ENCODE measurements at regions not wholly inside any gene's neighbourhood (a gene's known extent, or its start where the extent isn't known, plus 50 kb on each side); places are given as distances from the start of the nearest gene placed in this dataset.

GRCh38 chr22:42217752-42218280 is 52.6 kb downstream of the TCF20 start:
- TF ChIP-seq POLR2A (IDR thresholded peaks at IDR 0.05) (no peak), CTCF (IDR thresholded peaks at IDR 0.05) (no peak)
- intact Hi-C loops (cut with DNase I) = no loop called here
- Histone ChIP-seq H3K27me3 (no peaks in the 10 kb centered on the region), H3K36me3 (peaks cover 0 to 18% (median 6%) of the 10 kb centered on the region in 4 donors), H3K4me3 (no peak overlapping the region), H3K9me3 (no peaks in the 10 kb centered on the region), H3K27ac (no peak overlapping the region), H3K4me1 (no peaks in the 10 kb centered on the region)
- no peak for ATAC-seq
- 88% methylated on average over 3 of the region's 4 CpGs for WGBS (ENCODE audit: insufficient coverage, low coverage, low lambda C conversion rate, missing lambda C conversion rate)
- DNase-seq = no peak

- no peak for TF ChIP-seq POLR2A (IDR thresholded peaks at IDR 0.05)
- no peak for TF ChIP-seq CTCF (IDR thresholded peaks at IDR 0.05)
- no peaks in the 10 kb centered on the region for H3K27me3 ChIP-seq
- no peak overlapping the region for H3K27ac ChIP-seq
- intact Hi-C loops (cut with DNase I) = no loop called here
- no peaks in the 10 kb centered on the region for H3K9me3 ChIP-seq
- 88% methylated on average over 3 of the region's 3 CpGs for WGBS (ENCODE audit: insufficient coverage, low coverage, low lambda C conversion rate, missing lambda C conversion rate)
- no peak overlapping the region for H3K4me3 ChIP-seq
- H3K36me3 ChIP-seq = peaks cover 0 to 21% (median 9%) of the 10 kb centered on the region in 4 donors
- ATAC-seq (no peak), DNase-seq (no peak)
- no peaks in the 10 kb centered on the region for H3K4me1 ChIP-seq
Observed at GRCh38 chr22:42217019-42217751, 53.3 kb downstream of the TCF20 start.

DNA sequence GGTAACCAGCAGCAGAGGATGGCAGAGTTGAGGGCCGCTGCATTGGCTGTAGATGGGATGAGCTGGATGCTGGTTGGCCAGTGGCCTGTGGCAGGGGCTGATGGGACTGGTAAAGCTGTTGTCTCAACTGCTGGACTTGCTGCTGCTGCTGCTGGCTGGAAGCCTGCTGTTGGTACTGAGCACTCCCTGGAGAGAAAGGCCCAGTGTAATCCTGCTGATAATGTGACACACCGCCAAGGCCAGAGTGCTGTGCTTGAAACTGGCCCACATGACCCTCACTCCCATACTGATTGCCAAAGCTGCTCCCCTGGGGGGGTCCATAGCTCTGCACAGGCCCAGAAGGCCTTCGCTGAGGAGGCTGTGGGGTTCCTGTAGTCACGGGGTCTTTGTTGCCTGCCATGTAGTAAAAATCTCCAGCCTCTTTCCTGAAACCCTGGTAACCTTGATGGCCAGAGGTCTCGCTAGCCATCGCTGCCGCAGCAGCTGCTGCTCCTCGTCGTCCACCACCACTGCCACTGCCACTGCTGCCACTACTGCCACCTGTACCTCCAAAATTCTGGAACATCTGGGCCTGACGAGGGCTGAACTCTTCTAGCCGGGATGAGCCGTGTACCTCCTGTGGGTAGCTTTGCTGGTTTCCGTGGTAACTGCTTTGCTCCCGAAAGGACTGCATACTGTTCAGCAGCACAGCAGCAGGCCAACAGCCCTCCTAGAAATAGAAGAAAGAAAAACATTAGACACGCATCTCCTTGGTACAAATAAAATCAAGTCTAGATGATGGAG is 55.6 kb downstream of the TCF20 start:
- no peak for DNase-seq
- intact Hi-C loops (cut with DNase I) = no loop called here
- ATAC-seq = no peak
- Histone ChIP-seq H3K4me1 (no peaks in the 10 kb centered on the region), H3K9me3 (no peaks in the 10 kb centered on the region), H3K27me3 (no peaks in the 10 kb centered on the region), H3K36me3 (peaks cover 0 to 33% (median 15%) of the 10 kb centered on the region in 4 donors), H3K27ac (no peak overlapping the region), H3K4me3 (no peak overlapping the region)
- TF ChIP-seq POLR2A (IDR thresholded peaks at IDR 0.05) (no peak), CTCF (IDR thresholded peaks at IDR 0.05) (no peak)
- WGBS (ENCODE audit: insufficient coverage, low coverage, low lambda C conversion rate, missing lambda C conversion rate) = 83% methylated on average over 10 of the region's 15 CpGs

DNA sequence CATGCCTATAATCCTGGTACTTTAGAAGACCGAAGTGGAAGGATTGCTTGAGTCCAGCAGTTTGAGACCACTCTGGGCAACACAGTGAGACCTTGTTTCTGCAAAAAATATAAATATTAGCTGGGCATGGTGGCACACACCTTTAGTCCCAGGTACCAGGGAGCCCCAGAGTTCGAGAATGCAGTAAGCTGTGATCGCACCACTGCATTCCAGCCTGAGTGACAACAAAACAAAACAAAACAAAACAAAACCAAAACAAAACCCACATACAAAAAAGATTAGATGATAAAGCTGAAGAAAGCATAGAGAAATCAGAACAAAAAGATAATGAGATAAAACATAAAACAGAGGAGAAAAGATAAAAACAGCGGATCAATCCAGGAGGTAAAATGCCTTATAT is 62.1 kb downstream of the TCF20 start:
- ATAC-seq (no peak), DNase-seq (no peak)
- WGBS (ENCODE audit: insufficient coverage, low coverage, low lambda C conversion rate, missing lambda C conversion rate) = 84% methylated on average over 4 of the region's 4 CpGs
- TF ChIP-seq CTCF (IDR thresholded peaks at IDR 0.05) = no peak
- no peak for TF ChIP-seq POLR2A (IDR thresholded peaks at IDR 0.05)
- Histone ChIP-seq H3K27me3 (no peaks in the 10 kb centered on the region), H3K9me3 (no peaks in the 10 kb centered on the region), H3K36me3 (peaks cover 0 to 24% (median 9%) of the 10 kb centered on the region in 4 donors), H3K4me1 (no peaks in the 10 kb centered on the region), H3K27ac (no peak overlapping the region), H3K4me3 (no peak overlapping the region)
- intact Hi-C loops (cut with DNase I) = no loop called here

Measured in right lobe of liver (tissue), 6 donors.